ENCODE measurements at regions not wholly inside any gene's neighbourhood (a gene's known extent, or its start where the extent isn't known, plus 50 kb on each side); places are given as distances from the start of the nearest gene placed in this dataset.

- WGBS (ENCODE audit: insufficient coverage), result 90% methylated on average over 8 of the region's 16 CpGs
- intact Hi-C loops (cut with micrococcal nuclease), result no loop called here
- no peak for DNase-seq
- ATAC-seq (ENCODE audit: low read depth), result no peak
- ChIA-PET POLR2A (no interaction called here), CTCF (no interaction called here)
- H3K36me3 ChIP-seq (replicated peaks in 1 of 2; ENCODE audit: control extremely low read depth in 1 of 2, control insufficient read depth in 1 of 2, extremely low read depth in 1 of 2, insufficient read depth in 2 of 2, low read length in 1 of 2), result no peaks in the 10 kb centered on the region
- no peak overlapping the region for H3K4me2 ChIP-seq (replicated peaks; ENCODE audit: low read depth, low read length, poor library complexity, severe bottlenecking)
- no peak overlapping the region for H3K27ac ChIP-seq (ENCODE audit: low read length in 2 of 2)
- peaks cover 26% of the 10 kb centered on the region for H3K27me3 Mint-ChIP-seq
- H3K4me3 ChIP-seq (ENCODE audit: control extremely low read depth in 1 of 5, extremely low read depth in 1 of 5, insufficient read depth in 1 of 5, low read depth in 2 of 5, low read length in 4 of 5), result no peak overlapping the region
- H3K9ac ChIP-seq (ENCODE audit: low read length), result no peak overlapping the region
- H3K27ac Mint-ChIP-seq, result no peak overlapping the region
- peaks cover 4% of the 10 kb centered on the region for H3K4me1 Mint-ChIP-seq
- no peaks in the 10 kb centered on the region for H3K9me3 Mint-ChIP-seq (ENCODE audit: insufficient read depth)
- H3K4me3 Mint-ChIP-seq, result no peak overlapping the region
- H3K79me2 ChIP-seq (ENCODE audit: control insufficient read depth, insufficient read depth, low read length), result no peaks in the 10 kb centered on the region
- H4K20me1 ChIP-seq (ENCODE audit: control insufficient read depth, insufficient read depth, low read length, poor library complexity, severe bottlenecking), result no peaks in the 10 kb centered on the region
- peaks cover 0 to 18% (median 9%) of the 10 kb centered on the region in 4 experiments for H3K27me3 ChIP-seq (replicated peaks in 1 of 4; ENCODE audit: control extremely low read depth in 1 of 4, control insufficient read depth in 3 of 4, insufficient read depth in 4 of 4, low read length in 3 of 4)
- TF ChIP-seq CTCF (IDR thresholded peaks at IDR 0.05) (no peak), EZH2 (IDR thresholded peaks at IDR 0.05; ENCODE audit: borderline replicate concordance, insufficient read depth, low read depth, low read length, poor library complexity, severe bottlenecking) (no peak)
- no peaks in the 10 kb centered on the region for H3K9me3 ChIP-seq (ENCODE audit: control extremely low read depth in 1 of 3, control insufficient read depth in 2 of 3, insufficient read depth in 1 of 3, low read length in 2 of 3)
- H2AFZ ChIP-seq (ENCODE audit: insufficient read depth, low read depth, low read length, poor library complexity, severe bottlenecking), result no peak overlapping the region
- H3K4me1 ChIP-seq (ENCODE audit: control insufficient read depth in 2 of 2, insufficient read depth in 2 of 2, low read length in 2 of 2), result peaks cover 0 to 8% of the 10 kb centered on the region in 2 donors
Measured at GRCh38 chr22:19606332-19607191, 82.4 kb upstream of the CLDN5 start.
